ENCODE measurements at regions not wholly inside any gene's neighbourhood (a gene's known extent, or its start where the extent isn't known, plus 50 kb on each side); places are given as distances from the start of the nearest gene placed in this dataset.

DNA sequence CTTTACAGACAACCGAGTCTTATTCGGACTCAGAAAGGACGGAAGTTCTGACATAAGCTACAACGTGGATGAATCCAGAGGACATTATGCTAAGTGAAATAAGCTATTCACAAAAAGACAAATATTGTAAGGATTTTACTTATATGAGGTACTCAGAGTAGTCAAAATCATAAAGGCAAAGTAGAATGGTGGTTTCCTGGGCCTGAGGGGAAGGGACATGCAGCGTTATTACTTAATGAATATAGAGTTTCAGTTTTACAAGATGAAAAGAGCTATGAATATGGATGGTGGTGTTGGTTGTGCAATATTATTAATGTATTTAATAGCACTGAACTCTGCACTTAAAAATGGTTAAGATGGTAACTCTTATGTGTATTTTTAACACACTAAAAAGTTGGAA is 419.1 kb upstream of the SGCG start:
- Histone ChIP-seq H3K4me1 (ENCODE audit: insufficient read depth, low read length) (no peaks in the 10 kb centered on the region), H3K4me2 (ENCODE audit: low read length) (no peak overlapping the region), H3K9ac (ENCODE audit: low read length) (no peak overlapping the region), H3K4me3 (ENCODE audit: low read length) (no peak overlapping the region), H3K36me3 (ENCODE audit: low read depth, low read length) (no peaks in the 10 kb centered on the region), H3K9me3 (ENCODE audit: low read length) (no peaks in the 10 kb centered on the region), H2AFZ (ENCODE audit: low read length) (no peak overlapping the region), H4K20me1 (ENCODE audit: low read length) (no peaks in the 10 kb centered on the region), H3F3A (ENCODE audit: low read length, unreplicated experiment) (no peaks in the 10 kb centered on the region), H3K79me2 (ENCODE audit: low read length) (no peaks in the 10 kb centered on the region), H3K27me3 (ENCODE audit: low read length) (0 out of 2 replicates have a peak, but pooled peaks cover 11% of the 10 kb centered on the region), H3K27ac (ENCODE audit: low read length) (no peak overlapping the region), H3K9me2 (replicated peaks; ENCODE audit: low read length) (no peaks in the 10 kb centered on the region)
- CTCF ChIA-PET, result no interaction called here
- intact Hi-C loops (cut with micrococcal nuclease), result no loop called here
- DNase-seq (no peak), ATAC-seq (no peak)
- no TSS peak for BruUV-seq (replicated peaks)
- TF ChIP-seq EZH2 (IDR thresholded peaks at IDR 0.05; ENCODE audit: low read length, unreplicated experiment), result no peak
- no peak for TF ChIP-seq EZH2phosphoT487 (IDR thresholded peaks at IDR 0.05; ENCODE audit: borderline replicate concordance, low read length)
- TF ChIP-seq, protein P1, sequence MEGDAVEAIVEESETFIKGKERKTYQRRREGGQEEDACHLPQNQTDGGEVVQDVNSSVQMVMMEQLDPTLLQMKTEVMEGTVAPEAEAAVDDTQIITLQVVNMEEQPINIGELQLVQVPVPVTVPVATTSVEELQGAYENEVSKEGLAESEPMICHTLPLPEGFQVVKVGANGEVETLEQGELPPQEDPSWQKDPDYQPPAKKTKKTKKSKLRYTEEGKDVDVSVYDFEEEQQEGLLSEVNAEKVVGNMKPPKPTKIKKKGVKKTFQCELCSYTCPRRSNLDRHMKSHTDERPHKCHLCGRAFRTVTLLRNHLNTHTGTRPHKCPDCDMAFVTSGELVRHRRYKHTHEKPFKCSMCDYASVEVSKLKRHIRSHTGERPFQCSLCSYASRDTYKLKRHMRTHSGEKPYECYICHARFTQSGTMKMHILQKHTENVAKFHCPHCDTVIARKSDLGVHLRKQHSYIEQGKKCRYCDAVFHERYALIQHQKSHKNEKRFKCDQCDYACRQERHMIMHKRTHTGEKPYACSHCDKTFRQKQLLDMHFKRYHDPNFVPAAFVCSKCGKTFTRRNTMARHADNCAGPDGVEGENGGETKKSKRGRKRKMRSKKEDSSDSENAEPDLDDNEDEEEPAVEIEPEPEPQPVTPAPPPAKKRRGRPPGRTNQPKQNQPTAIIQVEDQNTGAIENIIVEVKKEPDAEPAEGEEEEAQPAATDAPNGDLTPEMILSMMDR (conservative IDR thresholded peaks at IDR 0.05; ENCODE audit: low read depth, low read length), result no peak
- POLR2A ChIA-PET (ENCODE audit: unreplicated experiment), result no interaction called here

DNA sequence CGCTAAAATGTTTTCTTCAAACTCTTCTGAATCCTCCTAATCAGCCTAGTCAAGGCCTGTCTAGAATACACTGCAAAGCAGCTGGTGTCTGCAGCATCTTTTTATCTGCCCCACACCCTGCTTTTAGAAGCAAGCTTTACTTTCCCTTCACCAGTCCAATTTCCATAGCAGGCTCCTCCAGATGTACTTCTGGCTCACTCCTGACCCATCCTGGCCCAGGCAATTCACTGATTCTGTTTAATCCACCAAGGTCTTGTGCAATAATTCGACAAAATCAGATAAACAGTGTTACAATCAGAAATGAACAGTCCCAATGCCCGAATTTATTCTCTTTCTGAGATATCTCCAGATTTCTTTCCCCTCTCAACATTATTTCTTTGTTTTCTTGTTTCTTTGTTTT is 415.2 kb upstream of the SGCG start:
- DNase-seq (no peak), ATAC-seq (no peak)
- Histone ChIP-seq H3K4me3 (ENCODE audit: low read length) (no peak overlapping the region), H3K4me1 (ENCODE audit: insufficient read depth, low read length) (no peaks in the 10 kb centered on the region), H3K36me3 (ENCODE audit: low read depth, low read length) (no peaks in the 10 kb centered on the region), H4K20me1 (ENCODE audit: low read length) (no peaks in the 10 kb centered on the region), H3K4me2 (ENCODE audit: low read length) (no peak overlapping the region), H2AFZ (ENCODE audit: low read length) (no peak overlapping the region), H3F3A (ENCODE audit: low read length, unreplicated experiment) (no peaks in the 10 kb centered on the region), H3K27ac (ENCODE audit: low read length) (no peak overlapping the region), H3K9ac (ENCODE audit: low read length) (no peak overlapping the region), H3K27me3 (ENCODE audit: low read length) (0 out of 2 replicates have a peak, but pooled peaks cover 6% of the 10 kb centered on the region), H3K9me2 (replicated peaks; ENCODE audit: low read length) (no peaks in the 10 kb centered on the region), H3K79me2 (ENCODE audit: low read length) (no peaks in the 10 kb centered on the region), H3K9me3 (ENCODE audit: low read length) (no peaks in the 10 kb centered on the region)
- TF ChIP-seq EZH2phosphoT487 (IDR thresholded peaks at IDR 0.05; ENCODE audit: borderline replicate concordance, low read length) (no peak), EZH2 (IDR thresholded peaks at IDR 0.05; ENCODE audit: low read length, unreplicated experiment) (no peak)
- TF ChIP-seq, protein P1 (conservative IDR thresholded peaks at IDR 0.05; ENCODE audit: low read depth, low read length), result no peak
- CTCF ChIA-PET, result no interaction called here
- intact Hi-C loops (cut with micrococcal nuclease), result no loop called here
- BruUV-seq (replicated peaks), result no TSS peak
- POLR2A ChIA-PET (ENCODE audit: unreplicated experiment), result no interaction called here

GRCh38 chr13:22770891-22771290 is 409.9 kb upstream of the SGCG start:
- no peak overlapping the region for H3K4me2 ChIP-seq (ENCODE audit: low read length)
- ATAC-seq, result no peak
- H3K79me2 ChIP-seq (ENCODE audit: low read length), result no peaks in the 10 kb centered on the region
- ChIA-PET CTCF (no interaction called here), POLR2A (ENCODE audit: unreplicated experiment) (no interaction called here)
- no peaks in the 10 kb centered on the region for H3K9me3 ChIP-seq (ENCODE audit: low read length)
- H3K4me3 ChIP-seq (ENCODE audit: low read length), result no peak overlapping the region
- intact Hi-C loops (cut with micrococcal nuclease), result no loop called here
- H3K27ac ChIP-seq (ENCODE audit: low read length), result no peak overlapping the region
- H3K4me1 ChIP-seq (ENCODE audit: insufficient read depth, low read length), result no peaks in the 10 kb centered on the region
- no peak for DNase-seq
- no peak overlapping the region for H3K9ac ChIP-seq (ENCODE audit: low read length)
- 0 out of 2 replicates have a peak, but pooled peaks cover 8% of the 10 kb centered on the region for H3K27me3 ChIP-seq (ENCODE audit: low read length)
- H3K9me2 ChIP-seq (replicated peaks; ENCODE audit: low read length), result no peaks in the 10 kb centered on the region
- no TSS peak for BruUV-seq (replicated peaks)
- TF ChIP-seq EZH2phosphoT487 (IDR thresholded peaks at IDR 0.05; ENCODE audit: borderline replicate concordance, low read length) (no peak), EZH2 (IDR thresholded peaks at IDR 0.05; ENCODE audit: low read length, unreplicated experiment) (no peak)
- TF ChIP-seq, protein P1 (conservative IDR thresholded peaks at IDR 0.05; ENCODE audit: low read depth, low read length), result no peak
- H4K20me1 ChIP-seq (ENCODE audit: low read length), result no peaks in the 10 kb centered on the region
- H3K36me3 ChIP-seq (ENCODE audit: low read depth, low read length), result no peaks in the 10 kb centered on the region
- no peaks in the 10 kb centered on the region for H3F3A ChIP-seq (ENCODE audit: low read length, unreplicated experiment)
- H2AFZ ChIP-seq (ENCODE audit: low read length), result no peak overlapping the region
